Tibial nerve (tissue), 4 donors: ENCODE measurements at regions not wholly inside any gene's neighbourhood (a gene's known extent, or its start where the extent isn't known, plus 50 kb on each side); places are given as distances from the start of the nearest gene placed in this dataset.
"Not testable (repeated sequence)": the region's sequence is repeated elsewhere in the genome, so short reads cannot be mapped to it uniquely, and the experiment has no call there.

Experiments used
- DNase-seq, 2 donors: peaks; one replicate each; pipeline ENCODE4 v3.0.0-alpha.2; 2019; ENCODE audit warnings: low spot score in 2 of 2
- H3K27ac ChIP-seq, 4 donors: fragments of 200-600 bp; sonication (generic) in 3 of 4; one replicate each; pipeline ENCODE4 v1.5.1; 2017 to 2019; ENCODE audit warnings: mild to moderate bottlenecking in 1 of 4
- H3K27me3 ChIP-seq, 2 donors: fragments of 200-600 bp; sonication (generic) in 1 of 2; one replicate each; pipeline versions ENCODE4 v1.5.1 to v1.6.0; 2017 to 2019
- H3K36me3 ChIP-seq, 3 donors: fragments of 200-600 bp; sonication (generic); one replicate each; pipeline ENCODE4 v1.5.1; 2018 to 2019
- H3K4me1 ChIP-seq, 4 donors: fragments of 200-600 bp; sonication (generic) in 3 of 4; one replicate each; pipeline ENCODE4 v1.5.1; 2017 to 2019
- H3K4me3 ChIP-seq, 4 donors: fragments of 200-600 bp; sonication (generic) in 3 of 4; one replicate each; pipeline ENCODE4 v1.5.1; 2017 to 2019; ENCODE audit warnings: mild to moderate bottlenecking in 1 of 4, moderate library complexity in 1 of 4
- H3K9me3 ChIP-seq, 4 donors: fragments of 200-600 bp; sonication (generic) in 3 of 4; one replicate each; pipeline ENCODE4 v1.5.1; 2017 to 2019
- EP300 ChIP-seq, 2 donors: sonication (generic); formaldehyde crosslinking; IDR thresholded peaks; one replicate each; pipeline ENCODE4 v1.6.1; 2017; ENCODE audit warnings: antibody characterized with exemption in 2 of 2, mild to moderate bottlenecking in 1 of 2
- POLR2A ChIP-seq, 2 donors: fragments of 450-650 bp; IDR thresholded peaks; one replicate each; pipeline ENCODE4 v1.6.1; 2017; ENCODE audit warnings: antibody characterized with exemption in 2 of 2, mild to moderate bottlenecking in 2 of 2, moderate library complexity in 2 of 2
- WGBS, 2 donors: methylation state at CpG; one replicate each; pipeline ENCODE4 v1.1.5; 2018; 5-methylcytosine and 5-hydroxymethylcytosine counted together
- TF ChIP-seq, protein P1 (sequence below), 5 experiments: fragments of 200-600 bp in 3 of 5; fragments of 450-650 bp in 2 of 5; sonication (generic) in 3 of 5; IDR thresholded peaks; one replicate each; pipeline ENCODE4 v1.5.1; 2016 to 2019; ENCODE audit warnings: antibody characterized with exemption in 5 of 5, mild to moderate bottlenecking in 3 of 5, moderate library complexity in 2 of 5

DNA sequence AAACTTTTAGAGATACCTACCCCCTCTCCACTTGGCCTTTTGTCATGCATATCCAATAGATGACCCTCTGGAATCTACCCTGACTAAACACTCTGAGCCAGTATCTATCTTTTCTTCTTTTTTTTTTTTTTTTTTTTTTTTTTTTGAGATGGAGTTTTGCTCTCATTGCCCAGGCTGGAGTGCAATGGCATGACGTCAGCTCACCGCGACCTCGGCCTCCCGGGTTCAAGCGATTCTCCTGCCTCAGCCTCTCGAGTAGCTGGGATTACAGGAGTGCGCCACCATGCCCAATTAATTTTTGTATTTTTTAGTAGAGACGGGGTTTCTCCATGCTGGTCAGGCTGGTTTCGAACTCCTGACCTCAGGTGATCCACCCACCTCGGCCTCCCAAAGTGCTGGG is 50.8 kb upstream of the GRIN2B start:
- not testable (repeated sequence) for H3K9me3 ChIP-seq, H3K4me3 ChIP-seq, H3K4me1 ChIP-seq, H3K27ac ChIP-seq, H3K27me3 ChIP-seq, DNase-seq, H3K36me3 ChIP-seq
- WGBS, 2 donors: 84 to 91% methylated on average over 11 of the region's 11 CpGs

DNA sequence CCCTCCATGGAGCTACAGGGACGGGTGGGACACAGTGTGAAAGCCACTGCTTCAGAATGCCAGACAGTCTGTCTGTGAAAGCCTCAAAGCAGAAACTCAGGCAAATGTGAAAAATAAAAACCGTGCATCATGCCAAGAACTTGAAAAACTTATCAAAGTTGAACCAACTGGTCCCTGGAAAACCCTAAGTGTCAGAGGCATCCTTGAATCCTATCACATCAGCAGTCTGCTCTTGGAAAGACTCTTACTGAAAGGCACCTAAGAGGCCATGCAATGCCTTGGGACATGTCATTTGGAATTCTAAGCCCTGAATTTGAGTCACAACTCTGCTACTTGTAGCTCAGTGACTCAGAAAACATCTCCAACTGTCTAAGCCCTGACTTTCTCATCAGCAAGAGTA is 62.4 kb upstream of the GRIN2B start:
- Histone ChIP-seq H3K4me3 (no peak overlapping the region), H3K27me3 (no peaks in the 10 kb centered on the region), H3K27ac (no peak overlapping the region), H3K9me3 (peaks cover 0 to 15% (median 0%) of the 10 kb centered on the region in 4 donors), H3K36me3 (no peaks in the 10 kb centered on the region), H3K4me1 (no peaks in the 10 kb centered on the region)
- DNase-seq: no peak
- WGBS, 2 donors: 24 to 29% methylated on average over 2 of the region's 2 CpGs
- TF ChIP-seq, protein P1, sequence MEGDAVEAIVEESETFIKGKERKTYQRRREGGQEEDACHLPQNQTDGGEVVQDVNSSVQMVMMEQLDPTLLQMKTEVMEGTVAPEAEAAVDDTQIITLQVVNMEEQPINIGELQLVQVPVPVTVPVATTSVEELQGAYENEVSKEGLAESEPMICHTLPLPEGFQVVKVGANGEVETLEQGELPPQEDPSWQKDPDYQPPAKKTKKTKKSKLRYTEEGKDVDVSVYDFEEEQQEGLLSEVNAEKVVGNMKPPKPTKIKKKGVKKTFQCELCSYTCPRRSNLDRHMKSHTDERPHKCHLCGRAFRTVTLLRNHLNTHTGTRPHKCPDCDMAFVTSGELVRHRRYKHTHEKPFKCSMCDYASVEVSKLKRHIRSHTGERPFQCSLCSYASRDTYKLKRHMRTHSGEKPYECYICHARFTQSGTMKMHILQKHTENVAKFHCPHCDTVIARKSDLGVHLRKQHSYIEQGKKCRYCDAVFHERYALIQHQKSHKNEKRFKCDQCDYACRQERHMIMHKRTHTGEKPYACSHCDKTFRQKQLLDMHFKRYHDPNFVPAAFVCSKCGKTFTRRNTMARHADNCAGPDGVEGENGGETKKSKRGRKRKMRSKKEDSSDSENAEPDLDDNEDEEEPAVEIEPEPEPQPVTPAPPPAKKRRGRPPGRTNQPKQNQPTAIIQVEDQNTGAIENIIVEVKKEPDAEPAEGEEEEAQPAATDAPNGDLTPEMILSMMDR (IDR thresholded peaks at IDR 0.05): no peak

DNA sequence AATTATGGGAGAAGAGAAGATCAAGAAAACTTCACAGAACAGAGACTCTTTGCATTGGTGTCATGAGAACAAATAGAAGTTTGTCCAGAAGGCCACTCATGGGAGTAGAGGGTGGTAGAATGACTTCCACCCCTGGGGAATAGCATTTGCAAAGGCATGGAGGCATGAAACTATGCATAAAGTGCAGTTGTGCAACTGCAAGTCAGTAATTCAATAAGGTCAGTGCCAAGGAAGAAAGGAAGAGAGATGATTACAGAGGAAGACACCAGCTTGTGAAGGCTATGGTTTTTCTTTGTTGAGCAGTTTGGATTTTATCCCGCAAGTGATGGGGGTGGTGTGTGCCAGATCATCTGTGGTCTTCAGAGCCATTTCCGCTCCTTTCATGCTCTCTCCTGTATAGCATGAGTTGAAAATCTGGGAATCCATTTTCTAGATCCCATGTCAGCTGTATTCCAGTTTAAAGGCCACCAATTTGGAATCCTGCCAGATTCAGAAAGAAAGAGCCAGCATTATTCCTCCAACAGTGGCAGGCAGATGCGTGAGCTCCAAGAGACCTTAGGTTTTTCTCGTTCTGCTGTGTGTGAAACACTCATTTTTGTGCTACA is 67.6 kb upstream of the GRIN2B start:
- Histone ChIP-seq H3K9me3 (no peaks in the 10 kb centered on the region), H3K4me1 (peaks cover 0 to 5% (median 0%) of the 10 kb centered on the region in 4 donors), H3K36me3 (no peaks in the 10 kb centered on the region), H3K27ac (no peak overlapping the region), H3K4me3 (no peak overlapping the region), H3K27me3 (no peaks in the 10 kb centered on the region)
- TF ChIP-seq, protein P1 (IDR thresholded peaks at IDR 0.05): no peak
- no peak for TF ChIP-seq POLR2A (IDR thresholded peaks at IDR 0.05)
- no peak for TF ChIP-seq EP300 (IDR thresholded peaks at IDR 0.05)
- 47 to 55% methylated on average over 4 of the region's 4 CpGs for WGBS, 2 donors
- DNase-seq: no peak

DNA sequence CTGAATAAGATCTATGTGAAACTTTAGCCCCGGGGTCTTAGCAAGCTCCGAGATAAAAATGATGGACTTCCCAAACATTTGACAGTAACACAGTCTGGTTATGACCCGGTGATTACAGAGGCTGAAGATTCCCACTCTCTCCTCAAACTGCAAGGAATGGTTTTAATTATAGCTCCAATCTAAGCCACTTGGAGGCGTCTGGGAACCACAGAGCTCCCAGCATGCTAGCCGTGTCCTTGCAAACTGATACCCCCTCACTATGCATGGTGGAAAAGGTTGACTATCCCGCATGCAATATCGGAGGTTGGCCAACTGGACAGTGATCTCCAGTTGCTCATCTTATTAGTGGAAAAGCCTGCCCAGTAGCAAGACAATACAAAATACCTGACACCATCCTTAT is 76.5 kb upstream of the GRIN2B start:
- no peaks in the 10 kb centered on the region for H3K36me3 ChIP-seq
- 43 to 49% methylated on average over 7 of the region's 7 CpGs for WGBS, 2 donors
- TF ChIP-seq, protein P1 (IDR thresholded peaks at IDR 0.05): no peak
- TF ChIP-seq POLR2A (IDR thresholded peaks at IDR 0.05) (no peak), EP300 (IDR thresholded peaks at IDR 0.05) (no peak)
- H3K27ac ChIP-seq: no peak overlapping the region
- H3K4me1 ChIP-seq: no peaks in the 10 kb centered on the region
- H3K27me3 ChIP-seq: no peaks in the 10 kb centered on the region
- H3K4me3 ChIP-seq: no peak overlapping the region
- H3K9me3 ChIP-seq: no peaks in the 10 kb centered on the region
- no peak for DNase-seq

DNA sequence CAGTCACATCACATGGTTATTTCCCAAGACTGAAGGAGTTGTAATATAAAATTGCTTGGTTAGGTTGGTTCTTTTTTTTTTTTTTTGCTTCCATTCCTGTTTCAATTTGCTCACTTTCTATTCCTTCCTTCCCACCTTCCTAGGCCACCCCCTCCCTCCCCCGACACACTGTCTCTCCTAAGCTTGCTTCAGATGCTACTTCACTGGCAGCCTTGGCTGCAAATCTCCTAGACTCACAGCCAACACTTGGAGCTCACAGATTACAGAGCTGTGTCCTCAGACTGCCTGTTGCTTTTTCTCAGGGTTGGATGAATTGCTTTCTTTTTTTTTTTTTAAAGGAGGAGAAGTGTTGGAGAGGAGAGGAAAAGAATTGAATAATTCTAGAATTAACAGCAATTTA is 77.3 kb upstream of the GRIN2B start:
- TF ChIP-seq EP300 (IDR thresholded peaks at IDR 0.05) (no peak), POLR2A (IDR thresholded peaks at IDR 0.05) (no peak)
- TF ChIP-seq, protein P1 (IDR thresholded peaks at IDR 0.05): no peak
- no peak for DNase-seq

DNA sequence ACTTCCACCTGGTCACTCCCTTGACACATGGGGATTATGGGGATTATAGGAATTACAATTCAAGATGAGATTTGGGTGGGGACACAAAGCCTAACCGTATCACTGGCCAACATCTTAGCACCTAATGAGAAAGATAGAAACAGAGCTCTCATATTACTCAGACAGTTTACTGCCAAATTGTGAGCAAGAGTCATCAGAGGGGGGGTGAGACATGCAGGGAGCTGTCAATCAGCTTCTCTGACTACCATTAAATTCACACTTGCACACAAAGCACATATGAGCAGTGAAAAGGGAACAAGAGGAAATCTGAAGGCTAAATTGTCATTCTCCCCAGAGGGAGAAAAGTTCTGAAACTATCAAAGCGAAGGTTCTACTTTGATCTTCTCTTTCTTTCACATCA is 78.1 kb upstream of the GRIN2B start:
- no peaks in the 10 kb centered on the region for H3K4me1 ChIP-seq
- no peaks in the 10 kb centered on the region for H3K36me3 ChIP-seq
- H3K27ac ChIP-seq: no peak overlapping the region
- no peaks in the 10 kb centered on the region for H3K9me3 ChIP-seq
- no peak overlapping the region for H3K4me3 ChIP-seq
- H3K27me3 ChIP-seq: no peaks in the 10 kb centered on the region
- TF ChIP-seq POLR2A (IDR thresholded peaks at IDR 0.05): no peak
- TF ChIP-seq, protein P1 (IDR thresholded peaks at IDR 0.05): no peak
- TF ChIP-seq EP300 (IDR thresholded peaks at IDR 0.05): no peak
- DNase-seq: no peak
- 69 to 74% methylated on average over 2 of the region's 2 CpGs for WGBS, 2 donors

More for the DNA sequence above, 77.3 kb upstream of the GRIN2B start:
- WGBS, 2 donors: 68 to 86% methylated on average over 1 of the region's 1 CpG
- Histone ChIP-seq H3K4me3 (no peak overlapping the region), H3K4me1 (no peaks in the 10 kb centered on the region), H3K36me3 (no peaks in the 10 kb centered on the region), H3K27ac (no peak overlapping the region), H3K9me3 (no peaks in the 10 kb centered on the region), H3K27me3 (no peaks in the 10 kb centered on the region)
